Activated naive CD4-positive, alpha-beta T cell treated with anti-CD3 and anti-CD28 coated beads, Interleukin-2, amount 10 ng/mL, durations not matched to agents 7 days and 5 days (primary cell): ENCODE measurements at regions not wholly inside any gene's neighbourhood (a gene's known extent, or its start where the extent isn't known, plus 50 kb on each side); places are given as distances from the start of the nearest gene placed in this dataset.

Experiments
- CTCF ChIA-PET: fragments of 350-600 bp; sonication (Branson Sonifier 250); formaldehyde crosslinking; loops from one replicate; lab custom pipeline; 2021; ENCODE audit warnings: antibody characterized with exemption; lab: Charles Lee
- DNase-seq: peaks from one replicate; pipeline ENCODE4 v3.0.0-alpha.2; 2020
- H3K27ac Mint-ChIP-seq: one replicate; pipeline ENCODE4 v1.8.0; 2021; ENCODE audit warnings: mild to moderate bottlenecking, moderate library complexity, mixed read lengths
- H3K27me3 Mint-ChIP-seq: one replicate; pipeline ENCODE4 v1.8.0; 2021; ENCODE audit warnings: mild to moderate bottlenecking, mixed read lengths
- H3K36me3 Mint-ChIP-seq: one replicate; pipeline ENCODE4 v1.8.0; 2021; ENCODE audit warnings: mixed read lengths
- H3K4me1 Mint-ChIP-seq: one replicate; pipeline ENCODE4 v1.8.0; 2021; ENCODE audit warnings: mixed read lengths
- H3K4me3 Mint-ChIP-seq: one replicate; pipeline ENCODE4 v1.8.0; 2021; ENCODE audit warnings: mild to moderate bottlenecking, moderate library complexity, mixed read lengths
- H3K9me3 Mint-ChIP-seq: one replicate; pipeline ENCODE4 v1.8.0; 2021; ENCODE audit warnings: mixed read lengths

GRCh38 chr19:56930647-56931535, 90.4 kb upstream of the PEG3 start:
- peaks cover 48% of the 10 kb centered on the region for H3K9me3 Mint-ChIP-seq
- CTCF ChIA-PET: no interaction called here

GRCh38 chr19:56933014-56933705, 92.6 kb upstream of the PEG3 start:
- CTCF ChIA-PET: no interaction called here
- no peak for DNase-seq
- peaks cover 3% of the 10 kb centered on the region for H3K36me3 Mint-ChIP-seq
- H3K4me3 Mint-ChIP-seq: no peak overlapping the region
- H3K9me3 Mint-ChIP-seq: peaks cover 46% of the 10 kb centered on the region
- H3K27ac Mint-ChIP-seq: no peak overlapping the region
- H3K27me3 Mint-ChIP-seq: no peaks in the 10 kb centered on the region
- H3K4me1 Mint-ChIP-seq: no peaks in the 10 kb centered on the region

More at GRCh38 chr19:56930647-56931535, 90.4 kb upstream of the PEG3 start:
- H3K4me3 Mint-ChIP-seq: no peak overlapping the region
- DNase-seq: no peak
- no peaks in the 10 kb centered on the region for H3K4me1 Mint-ChIP-seq
- no peaks in the 10 kb centered on the region for H3K27me3 Mint-ChIP-seq
- no peak overlapping the region for H3K27ac Mint-ChIP-seq
- H3K36me3 Mint-ChIP-seq: peaks cover 3% of the 10 kb centered on the region

GRCh38 chr19:56934438-56935090, 94.0 kb upstream of the PEG3 start:
- H3K27me3 Mint-ChIP-seq: no peaks in the 10 kb centered on the region
- no peak overlapping the region for H3K4me3 Mint-ChIP-seq
- peaks cover 49% of the 10 kb centered on the region for H3K9me3 Mint-ChIP-seq
- CTCF ChIA-PET: no interaction called here
- no peaks in the 10 kb centered on the region for H3K4me1 Mint-ChIP-seq
- H3K27ac Mint-ChIP-seq: no peak overlapping the region
- peaks cover 4% of the 10 kb centered on the region for H3K36me3 Mint-ChIP-seq
- DNase-seq: no peak

- H3K9me3 Mint-ChIP-seq: peaks cover 43% of the 10 kb centered on the region
- peaks cover 1% of the 10 kb centered on the region for H3K36me3 Mint-ChIP-seq
- H3K27me3 Mint-ChIP-seq: no peaks in the 10 kb centered on the region
- H3K27ac Mint-ChIP-seq: no peak overlapping the region
- no peak overlapping the region for H3K4me3 Mint-ChIP-seq
- no peaks in the 10 kb centered on the region for H3K4me1 Mint-ChIP-seq
- CTCF ChIA-PET: no interaction called here
- DNase-seq: no peak
These were observed 99.4 kb upstream of the PEG3 start for GRCh38 chr19:56939951-56940350.

- no peak overlapping the region for H3K27ac Mint-ChIP-seq
- CTCF ChIA-PET: no interaction called here
- H3K27me3 Mint-ChIP-seq: no peaks in the 10 kb centered on the region
- H3K4me1 Mint-ChIP-seq: no peaks in the 10 kb centered on the region
- H3K9me3 Mint-ChIP-seq: peaks cover 44% of the 10 kb centered on the region
- no peak for DNase-seq
- H3K4me3 Mint-ChIP-seq: no peak overlapping the region
- peaks cover 1% of the 10 kb centered on the region for H3K36me3 Mint-ChIP-seq
These were observed 102.2 kb upstream of the PEG3 start for GRCh38 chr19:56942756-56943155.

GRCh38 chr19:56946159-56946558, 105.6 kb upstream of the PEG3 start:
- CTCF ChIA-PET: no interaction called here
- H3K4me3 Mint-ChIP-seq: no peak overlapping the region
- no peak overlapping the region for H3K27ac Mint-ChIP-seq
- DNase-seq: no peak
- no peaks in the 10 kb centered on the region for H3K4me1 Mint-ChIP-seq
- H3K27me3 Mint-ChIP-seq: no peaks in the 10 kb centered on the region
- peaks cover 53% of the 10 kb centered on the region for H3K9me3 Mint-ChIP-seq
- H3K36me3 Mint-ChIP-seq: no peaks in the 10 kb centered on the region

- DNase-seq: no peak
- Mint-ChIP-seq H3K36me3 (no peaks in the 10 kb centered on the region), H3K9me3 (peaks cover 56% of the 10 kb centered on the region), H3K27ac (no peak overlapping the region), H3K27me3 (no peaks in the 10 kb centered on the region), H3K4me3 (no peak overlapping the region), H3K4me1 (no peaks in the 10 kb centered on the region)
- CTCF ChIA-PET: no interaction called here
These were observed 106.7 kb upstream of the PEG3 start for GRCh38 chr19:56947206-56947605.

DNA sequence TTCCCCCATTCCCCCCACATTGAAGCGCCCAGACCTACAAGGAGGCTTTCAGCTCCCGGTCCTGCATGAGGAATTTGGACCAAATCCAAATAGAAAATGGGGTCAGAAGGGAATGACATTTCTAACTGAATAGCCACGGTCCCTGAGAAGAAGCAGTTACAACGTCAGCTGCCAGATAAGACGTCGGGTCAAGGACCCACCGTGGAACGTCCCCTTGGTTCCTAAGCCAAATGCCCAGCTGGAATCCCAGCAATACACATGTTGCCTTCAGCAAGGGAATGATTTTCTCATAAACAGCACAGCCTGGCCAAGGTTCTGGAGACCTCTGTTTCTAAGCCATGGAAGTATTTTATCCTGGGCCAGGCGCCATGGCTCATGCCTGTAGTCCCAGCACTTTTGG, 109.1 kb upstream of the PEG3 start:
- H3K27ac Mint-ChIP-seq: no peak overlapping the region
- H3K4me1 Mint-ChIP-seq: no peaks in the 10 kb centered on the region
- no peaks in the 10 kb centered on the region for H3K27me3 Mint-ChIP-seq
- H3K9me3 Mint-ChIP-seq: peaks cover 64% of the 10 kb centered on the region
- DNase-seq: no peak
- H3K4me3 Mint-ChIP-seq: no peak overlapping the region
- CTCF ChIA-PET: no interaction called here
- H3K36me3 Mint-ChIP-seq: no peaks in the 10 kb centered on the region

GRCh38 chr19:56951672-56952071, 111.1 kb upstream of the PEG3 start:
- Mint-ChIP-seq H3K27ac (no peak overlapping the region), H3K9me3 (peaks cover 68% of the 10 kb centered on the region), H3K4me3 (no peak overlapping the region), H3K27me3 (no peaks in the 10 kb centered on the region), H3K4me1 (no peaks in the 10 kb centered on the region), H3K36me3 (no peaks in the 10 kb centered on the region)
- DNase-seq: no peak
- CTCF ChIA-PET: no interaction called here

DNA sequence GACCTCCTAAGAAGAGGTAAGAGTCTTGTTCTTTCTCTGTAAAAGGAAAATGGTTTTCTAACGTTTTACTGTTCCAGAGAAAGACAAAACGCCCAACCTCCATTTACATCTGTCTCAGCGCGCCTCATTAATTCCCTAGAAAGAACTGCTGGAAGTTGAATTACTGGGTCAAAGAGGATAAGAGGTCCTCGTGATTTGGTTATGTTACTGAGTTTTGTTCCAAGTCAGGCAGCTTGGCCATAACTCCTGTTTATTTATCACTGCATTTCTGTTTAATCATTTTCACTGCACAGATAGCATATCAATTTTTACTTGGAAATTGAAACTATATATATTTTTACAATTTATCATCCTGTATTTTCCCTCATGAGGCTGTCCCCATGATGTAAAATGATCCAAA, 112.9 kb upstream of the PEG3 start:
- H3K4me3 Mint-ChIP-seq: no peak overlapping the region
- no peaks in the 10 kb centered on the region for H3K36me3 Mint-ChIP-seq
- H3K9me3 Mint-ChIP-seq: peaks cover 71% of the 10 kb centered on the region
- H3K27ac Mint-ChIP-seq: no peak overlapping the region
- H3K4me1 Mint-ChIP-seq: no peaks in the 10 kb centered on the region
- H3K27me3 Mint-ChIP-seq: no peaks in the 10 kb centered on the region
- CTCF ChIA-PET: no interaction called here
- no peak for DNase-seq

DNA sequence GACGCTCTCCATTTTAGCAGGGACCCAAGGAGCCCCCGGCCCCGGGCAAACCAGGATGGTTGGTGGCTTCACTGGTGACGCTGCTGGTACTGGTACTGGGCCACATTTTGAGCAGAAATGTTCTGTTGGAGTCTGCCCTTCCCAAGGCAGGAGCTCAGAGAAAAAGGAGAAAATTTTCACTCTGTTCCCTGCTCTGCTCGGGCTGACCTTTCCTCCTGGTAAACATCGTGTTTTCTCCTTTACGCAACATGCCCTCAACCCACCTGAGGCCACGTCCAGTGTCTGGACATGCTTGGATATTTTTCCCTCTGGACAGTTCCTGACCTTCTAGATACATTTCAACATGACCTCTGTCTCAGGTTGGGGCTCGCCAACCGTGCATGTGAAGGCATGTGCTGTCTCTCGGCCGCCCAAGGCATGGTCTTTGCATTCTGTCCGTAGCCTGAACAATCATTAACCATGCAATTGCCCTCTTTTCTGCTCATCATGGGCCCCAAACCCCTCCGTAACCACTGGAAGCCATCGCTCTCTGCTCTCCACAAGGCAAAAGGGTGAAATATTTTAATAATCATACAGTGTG, 115.2 kb upstream of the PEG3 start:
- CTCF ChIA-PET: no interaction called here
- Mint-ChIP-seq H3K36me3 (no peaks in the 10 kb centered on the region), H3K4me3 (no peak overlapping the region), H3K4me1 (no peaks in the 10 kb centered on the region), H3K9me3 (peaks cover 68% of the 10 kb centered on the region), H3K27me3 (no peaks in the 10 kb centered on the region), H3K27ac (no peak overlapping the region)
- no peak for DNase-seq

- no peaks in the 10 kb centered on the region for H3K27me3 Mint-ChIP-seq
- H3K4me1 Mint-ChIP-seq: no peaks in the 10 kb centered on the region
- no peaks in the 10 kb centered on the region for H3K36me3 Mint-ChIP-seq
- no peak overlapping the region for H3K27ac Mint-ChIP-seq
- CTCF ChIA-PET: no interaction called here
- H3K4me3 Mint-ChIP-seq: no peak overlapping the region
- H3K9me3 Mint-ChIP-seq: peaks cover 63% of the 10 kb centered on the region
- no peak for DNase-seq
These were observed 116.1 kb upstream of the PEG3 start for GRCh38 chr19:56956503-56957226.

GRCh38 chr19:56959205-56959604, 118.7 kb upstream of the PEG3 start:
- H3K36me3 Mint-ChIP-seq: no peaks in the 10 kb centered on the region

More at GRCh38 chr19:56959205-56959604, 118.7 kb upstream of the PEG3 start:
- H3K9me3 Mint-ChIP-seq: peaks cover 64% of the 10 kb centered on the region
- H3K4me3 Mint-ChIP-seq: no peak overlapping the region
- no peaks in the 10 kb centered on the region for H3K4me1 Mint-ChIP-seq
- CTCF ChIA-PET: no interaction called here
- H3K27me3 Mint-ChIP-seq: no peaks in the 10 kb centered on the region
- no peak overlapping the region for H3K27ac Mint-ChIP-seq
- DNase-seq: no peak
